ENCODE measurements at regions not wholly inside any gene's neighbourhood (a gene's known extent, or its start where the extent isn't known, plus 50 kb on each side); places are given as distances from the start of the nearest gene placed in this dataset.

DNA sequence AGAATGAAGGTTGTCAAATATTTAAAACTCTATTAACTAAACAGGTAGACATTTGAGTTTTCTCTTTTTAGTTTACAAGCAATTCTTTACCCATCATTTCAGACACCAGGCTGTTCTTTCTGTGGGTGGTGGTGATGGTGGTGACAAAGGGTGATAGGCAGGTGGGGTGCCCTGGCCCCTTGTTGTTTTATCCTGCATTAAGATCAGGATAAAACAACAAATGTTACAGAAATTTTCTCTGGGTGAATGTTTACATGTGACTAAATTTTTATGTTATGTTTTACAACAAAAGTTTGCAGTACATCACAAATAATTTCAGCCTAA is 85.9 kb upstream of the MDM1 start:
- Histone ChIP-seq H2AFZ (ENCODE audit: low read length) (no peak overlapping the region), H3K9ac (ENCODE audit: low read length) (no peak overlapping the region), H4K20me1 (ENCODE audit: insufficient read depth, low read length) (no peaks in the 10 kb centered on the region), H3K27me3 (ENCODE audit: insufficient read depth, low read length) (no peaks in the 10 kb centered on the region), H3K9me3 (ENCODE audit: low read length) (no peaks in the 10 kb centered on the region), H3K36me3 (ENCODE audit: insufficient read depth, low read length) (no peaks in the 10 kb centered on the region), H3K4me1 (ENCODE audit: insufficient read depth, low read length, severe bottlenecking) (no peaks in the 10 kb centered on the region), H3K27ac (ENCODE audit: low read depth, low read length, poor library complexity, severe bottlenecking) (no peak overlapping the region), H3K9me2 (ENCODE audit: low read depth, low read length) (no peaks in the 10 kb centered on the region), H3K4me3 (ENCODE audit: low read depth, low read length, poor library complexity, severe bottlenecking) (no peak overlapping the region), H3K4me2 (ENCODE audit: low read length) (no peak overlapping the region), H3K79me2 (ENCODE audit: insufficient read depth, low read length) (no peaks in the 10 kb centered on the region), H3F3A (ENCODE audit: insufficient read depth, low read length) (no peaks in the 10 kb centered on the region)
- TF ChIP-seq EZH2 (IDR thresholded peaks at IDR 0.05; ENCODE audit: borderline replicate concordance, low read length): no peak
- TF ChIP-seq, protein P1, sequence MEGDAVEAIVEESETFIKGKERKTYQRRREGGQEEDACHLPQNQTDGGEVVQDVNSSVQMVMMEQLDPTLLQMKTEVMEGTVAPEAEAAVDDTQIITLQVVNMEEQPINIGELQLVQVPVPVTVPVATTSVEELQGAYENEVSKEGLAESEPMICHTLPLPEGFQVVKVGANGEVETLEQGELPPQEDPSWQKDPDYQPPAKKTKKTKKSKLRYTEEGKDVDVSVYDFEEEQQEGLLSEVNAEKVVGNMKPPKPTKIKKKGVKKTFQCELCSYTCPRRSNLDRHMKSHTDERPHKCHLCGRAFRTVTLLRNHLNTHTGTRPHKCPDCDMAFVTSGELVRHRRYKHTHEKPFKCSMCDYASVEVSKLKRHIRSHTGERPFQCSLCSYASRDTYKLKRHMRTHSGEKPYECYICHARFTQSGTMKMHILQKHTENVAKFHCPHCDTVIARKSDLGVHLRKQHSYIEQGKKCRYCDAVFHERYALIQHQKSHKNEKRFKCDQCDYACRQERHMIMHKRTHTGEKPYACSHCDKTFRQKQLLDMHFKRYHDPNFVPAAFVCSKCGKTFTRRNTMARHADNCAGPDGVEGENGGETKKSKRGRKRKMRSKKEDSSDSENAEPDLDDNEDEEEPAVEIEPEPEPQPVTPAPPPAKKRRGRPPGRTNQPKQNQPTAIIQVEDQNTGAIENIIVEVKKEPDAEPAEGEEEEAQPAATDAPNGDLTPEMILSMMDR (IDR thresholded peaks at IDR 0.05; ENCODE audit: low read length): no peak

- Histone ChIP-seq H3K27ac (ENCODE audit: low read depth, low read length, poor library complexity, severe bottlenecking) (no peak overlapping the region), H3K4me2 (ENCODE audit: low read length) (no peak overlapping the region), H3K27me3 (ENCODE audit: insufficient read depth, low read length) (no peaks in the 10 kb centered on the region), H2AFZ (ENCODE audit: low read length) (no peak overlapping the region), H3K4me3 (ENCODE audit: low read depth, low read length, poor library complexity, severe bottlenecking) (no peak overlapping the region), H3K9me2 (ENCODE audit: low read depth, low read length) (no peaks in the 10 kb centered on the region), H4K20me1 (ENCODE audit: insufficient read depth, low read length) (no peaks in the 10 kb centered on the region), H3K36me3 (ENCODE audit: insufficient read depth, low read length) (no peaks in the 10 kb centered on the region), H3K9me3 (ENCODE audit: low read length) (no peaks in the 10 kb centered on the region), H3F3A (ENCODE audit: insufficient read depth, low read length) (no peaks in the 10 kb centered on the region), H3K79me2 (ENCODE audit: insufficient read depth, low read length) (no peaks in the 10 kb centered on the region), H3K4me1 (ENCODE audit: insufficient read depth, low read length, severe bottlenecking) (no peaks in the 10 kb centered on the region), H3K9ac (ENCODE audit: low read length) (no peak overlapping the region)
- TF ChIP-seq, protein P1 (IDR thresholded peaks at IDR 0.05; ENCODE audit: low read length): no peak
- TF ChIP-seq EZH2 (IDR thresholded peaks at IDR 0.05; ENCODE audit: borderline replicate concordance, low read length): no peak
Observed at GRCh38 chr12:68420225-68421010, 88.3 kb upstream of the MDM1 start.

GRCh38 chr12:68422159-68422558 is 90.0 kb upstream of the MDM1 start:
- H3K36me3 ChIP-seq (ENCODE audit: insufficient read depth, low read length): no peaks in the 10 kb centered on the region
- no peak overlapping the region for H2AFZ ChIP-seq (ENCODE audit: low read length)
- H3K4me2 ChIP-seq (ENCODE audit: low read length): no peak overlapping the region
- no peaks in the 10 kb centered on the region for H3K9me2 ChIP-seq (ENCODE audit: low read depth, low read length)
- no peak overlapping the region for H3K4me3 ChIP-seq (ENCODE audit: low read depth, low read length, poor library complexity, severe bottlenecking)
- no peaks in the 10 kb centered on the region for H3F3A ChIP-seq (ENCODE audit: insufficient read depth, low read length)
- no peaks in the 10 kb centered on the region for H3K9me3 ChIP-seq (ENCODE audit: low read length)
- H4K20me1 ChIP-seq (ENCODE audit: insufficient read depth, low read length): no peaks in the 10 kb centered on the region
- H3K79me2 ChIP-seq (ENCODE audit: insufficient read depth, low read length): no peaks in the 10 kb centered on the region
- H3K4me1 ChIP-seq (ENCODE audit: insufficient read depth, low read length, severe bottlenecking): no peaks in the 10 kb centered on the region
- no peak overlapping the region for H3K27ac ChIP-seq (ENCODE audit: low read depth, low read length, poor library complexity, severe bottlenecking)
- no peak overlapping the region for H3K9ac ChIP-seq (ENCODE audit: low read length)
- TF ChIP-seq, protein P1 (IDR thresholded peaks at IDR 0.05; ENCODE audit: low read length): no peak
- TF ChIP-seq EZH2 (IDR thresholded peaks at IDR 0.05; ENCODE audit: borderline replicate concordance, low read length): no peak
- H3K27me3 ChIP-seq (ENCODE audit: insufficient read depth, low read length): no peaks in the 10 kb centered on the region
